ENCODE measurements at regions not wholly inside any gene's neighbourhood (a gene's known extent, or its start where the extent isn't known, plus 50 kb on each side); places are given as distances from the start of the nearest gene placed in this dataset.
"Not testable (repeated sequence)": the region's sequence is repeated elsewhere in the genome, so short reads cannot be mapped to it uniquely, and the experiment has no call there.

DNA sequence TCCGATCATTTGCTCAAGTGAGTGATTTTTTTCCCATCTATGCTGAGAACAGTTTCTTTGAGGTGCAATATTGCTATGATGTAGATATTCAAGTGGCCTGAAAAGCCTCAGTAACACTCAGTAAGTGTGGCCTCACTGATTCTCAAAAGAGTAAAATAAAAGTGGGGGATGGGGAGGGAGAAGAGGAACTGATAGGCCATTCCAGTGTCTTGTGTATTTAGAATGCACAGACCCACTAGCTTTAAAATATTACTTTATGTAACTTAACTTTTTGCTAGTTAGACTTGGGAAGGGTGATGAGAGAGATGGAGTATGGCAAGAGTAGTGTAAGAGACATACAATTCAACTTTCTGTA is 79.5 kb upstream of the ZNF608 start:
- WGBS: 100% methylated on average over 1 of the region's 1 CpG
- TF ChIP-seq EP300 (IDR thresholded peaks at IDR 0.05) (no peak), POLR2A (IDR thresholded peaks at IDR 0.05) (no peak), POLR2AphosphoS5 (IDR thresholded peaks at IDR 0.05) (no peak)
- TF ChIP-seq, protein P1, sequence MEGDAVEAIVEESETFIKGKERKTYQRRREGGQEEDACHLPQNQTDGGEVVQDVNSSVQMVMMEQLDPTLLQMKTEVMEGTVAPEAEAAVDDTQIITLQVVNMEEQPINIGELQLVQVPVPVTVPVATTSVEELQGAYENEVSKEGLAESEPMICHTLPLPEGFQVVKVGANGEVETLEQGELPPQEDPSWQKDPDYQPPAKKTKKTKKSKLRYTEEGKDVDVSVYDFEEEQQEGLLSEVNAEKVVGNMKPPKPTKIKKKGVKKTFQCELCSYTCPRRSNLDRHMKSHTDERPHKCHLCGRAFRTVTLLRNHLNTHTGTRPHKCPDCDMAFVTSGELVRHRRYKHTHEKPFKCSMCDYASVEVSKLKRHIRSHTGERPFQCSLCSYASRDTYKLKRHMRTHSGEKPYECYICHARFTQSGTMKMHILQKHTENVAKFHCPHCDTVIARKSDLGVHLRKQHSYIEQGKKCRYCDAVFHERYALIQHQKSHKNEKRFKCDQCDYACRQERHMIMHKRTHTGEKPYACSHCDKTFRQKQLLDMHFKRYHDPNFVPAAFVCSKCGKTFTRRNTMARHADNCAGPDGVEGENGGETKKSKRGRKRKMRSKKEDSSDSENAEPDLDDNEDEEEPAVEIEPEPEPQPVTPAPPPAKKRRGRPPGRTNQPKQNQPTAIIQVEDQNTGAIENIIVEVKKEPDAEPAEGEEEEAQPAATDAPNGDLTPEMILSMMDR (IDR thresholded peaks at IDR 0.05): no peak
- Histone ChIP-seq H3K27ac (no peak overlapping the region), H3K4me1 (no peaks in the 10 kb centered on the region), H3K4me3 (no peak overlapping the region), H3K9me3 (no peaks in the 10 kb centered on the region), H3K36me3 (no peaks in the 10 kb centered on the region), H3K27me3 (no peaks in the 10 kb centered on the region)
- DNase-seq (ENCODE audit: low spot score in 2 of 2): no peak

DNA sequence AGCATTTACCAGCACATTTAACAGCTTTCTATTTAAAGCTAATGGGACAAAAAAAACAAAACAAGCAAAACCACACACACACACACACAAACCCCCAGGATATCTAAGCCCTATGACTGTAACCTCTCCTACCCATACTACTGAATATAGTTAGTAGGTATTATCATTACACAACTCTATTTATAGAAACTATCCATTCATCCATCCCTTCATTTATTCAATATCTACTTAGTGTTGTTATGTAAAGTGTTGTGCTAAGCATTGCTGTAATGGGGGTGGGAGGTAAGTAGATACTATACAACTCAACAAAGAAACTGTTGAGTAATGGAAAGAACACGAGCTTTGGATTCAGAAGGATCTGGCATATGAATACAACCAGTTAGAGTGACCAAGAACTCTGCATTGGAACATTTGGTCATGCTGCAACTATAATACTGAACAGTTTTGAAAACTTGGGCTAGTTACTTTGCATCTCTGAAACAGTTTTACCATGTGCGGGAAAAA is 82.3 kb upstream of the ZNF608 start:
- TF ChIP-seq, protein P1 (IDR thresholded peaks at IDR 0.05): no peak
- TF ChIP-seq EP300 (IDR thresholded peaks at IDR 0.05) (no peak), POLR2A (IDR thresholded peaks at IDR 0.05) (no peak), POLR2AphosphoS5 (IDR thresholded peaks at IDR 0.05) (no peak)
- H3K4me1 ChIP-seq: no peaks in the 10 kb centered on the region
- WGBS: 92% methylated on average over 2 of the region's 2 CpGs

DNA sequence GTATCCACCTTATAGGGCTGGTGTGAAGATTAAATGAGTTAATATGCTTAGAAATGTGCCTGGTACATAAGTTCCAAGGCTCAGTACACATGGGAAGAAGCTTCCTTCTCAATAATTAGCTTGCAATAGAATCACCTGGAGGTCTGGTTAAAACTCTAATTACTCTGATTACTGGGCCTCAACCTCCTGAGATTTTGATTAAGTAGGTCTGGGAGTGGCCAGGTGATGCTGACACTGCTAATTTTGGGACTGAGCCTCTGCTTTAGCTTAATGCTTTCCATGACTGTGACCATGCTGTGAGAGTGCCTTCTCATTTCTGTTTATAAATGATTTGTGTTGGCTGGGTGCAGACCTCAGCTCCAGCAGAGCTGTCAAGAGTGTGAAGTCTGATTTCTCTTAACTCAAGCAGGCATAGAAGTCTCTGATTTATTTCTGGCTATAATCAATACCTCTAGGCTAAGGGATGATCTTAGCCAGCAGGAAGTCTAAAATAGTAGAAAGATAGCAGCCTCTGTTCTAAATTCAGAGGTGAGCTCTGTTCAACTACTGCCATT is 85.3 kb upstream of the ZNF608 start:
- Histone ChIP-seq H3K27me3 (no peaks in the 10 kb centered on the region), H3K9me3 (no peaks in the 10 kb centered on the region), H3K36me3 (no peaks in the 10 kb centered on the region), H3K27ac (no peak overlapping the region), H3K4me3 (no peak overlapping the region), H3K4me1 (no peaks in the 10 kb centered on the region)
- TF ChIP-seq POLR2A (IDR thresholded peaks at IDR 0.05): no peak
- no peak for TF ChIP-seq EP300 (IDR thresholded peaks at IDR 0.05)
- TF ChIP-seq, protein P1 (IDR thresholded peaks at IDR 0.05): no peak
- no peak for TF ChIP-seq POLR2AphosphoS5 (IDR thresholded peaks at IDR 0.05)
- no peak for DNase-seq (ENCODE audit: low spot score in 2 of 2)

More for the DNA sequence above, 82.3 kb upstream of the ZNF608 start:
- Histone ChIP-seq H3K27me3 (no peaks in the 10 kb centered on the region), H3K36me3 (no peaks in the 10 kb centered on the region), H3K4me3 (no peak overlapping the region), H3K9me3 (no peaks in the 10 kb centered on the region), H3K27ac (no peak overlapping the region)
- DNase-seq (ENCODE audit: low spot score in 2 of 2): no peak

DNA sequence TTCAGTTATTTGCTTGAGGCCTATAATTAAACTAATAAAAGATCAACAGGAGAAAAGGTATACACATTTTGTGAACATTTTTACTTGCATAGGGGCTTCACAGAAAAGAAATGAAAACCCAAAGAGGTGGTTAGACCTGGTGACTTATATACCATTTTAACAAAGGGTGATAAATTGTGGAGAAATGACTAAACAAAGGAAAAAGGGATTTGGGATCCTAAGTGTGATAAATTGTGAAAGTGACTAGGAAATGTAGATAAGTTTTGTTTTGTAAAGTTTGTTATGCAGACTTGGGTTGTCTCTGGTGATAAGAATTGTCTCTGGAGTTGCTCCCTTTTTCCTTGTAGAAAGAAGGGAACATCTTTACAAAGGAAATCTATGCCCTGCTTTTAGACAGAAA is 86.1 kb upstream of the ZNF608 start:
- TF ChIP-seq POLR2A (IDR thresholded peaks at IDR 0.05) (no peak), EP300 (IDR thresholded peaks at IDR 0.05) (no peak), POLR2AphosphoS5 (IDR thresholded peaks at IDR 0.05) (no peak)
- TF ChIP-seq, protein P1 (IDR thresholded peaks at IDR 0.05): no peak
- H3K4me1 ChIP-seq: no peaks in the 10 kb centered on the region
- H3K4me3 ChIP-seq: no peak overlapping the region
- DNase-seq (ENCODE audit: low spot score in 2 of 2): no peak
- no peaks in the 10 kb centered on the region for H3K36me3 ChIP-seq
- H3K27ac ChIP-seq: no peak overlapping the region
- H3K9me3 ChIP-seq: no peaks in the 10 kb centered on the region
- H3K27me3 ChIP-seq: no peaks in the 10 kb centered on the region

DNA sequence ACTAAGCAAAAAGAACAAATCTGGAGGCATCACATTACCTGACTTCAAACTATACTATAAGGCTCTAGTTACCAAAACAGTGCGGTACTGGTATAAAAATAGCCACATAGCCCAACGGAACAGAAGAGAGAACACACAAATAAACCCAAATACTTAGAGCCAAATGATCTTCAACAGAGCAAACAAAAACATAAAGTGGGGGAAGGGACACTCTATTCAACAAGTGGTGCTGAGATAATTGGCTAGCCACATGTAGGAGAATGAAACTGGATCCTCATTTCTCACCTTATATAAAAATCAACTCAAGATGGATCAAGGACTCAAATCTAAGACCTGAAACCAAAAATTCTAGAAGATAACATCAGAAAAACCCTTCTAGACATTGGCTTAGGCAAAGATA is 89.9 kb upstream of the ZNF608 start:
- not testable (repeated sequence) for DNase-seq (ENCODE audit: low spot score in 2 of 2); H3K27me3 ChIP-seq; H3K9me3 ChIP-seq; H3K4me3 ChIP-seq; H3K27ac ChIP-seq; H3K36me3 ChIP-seq; H3K4me1 ChIP-seq
- 95% methylated on average over 2 of the region's 2 CpGs for WGBS

DNA sequence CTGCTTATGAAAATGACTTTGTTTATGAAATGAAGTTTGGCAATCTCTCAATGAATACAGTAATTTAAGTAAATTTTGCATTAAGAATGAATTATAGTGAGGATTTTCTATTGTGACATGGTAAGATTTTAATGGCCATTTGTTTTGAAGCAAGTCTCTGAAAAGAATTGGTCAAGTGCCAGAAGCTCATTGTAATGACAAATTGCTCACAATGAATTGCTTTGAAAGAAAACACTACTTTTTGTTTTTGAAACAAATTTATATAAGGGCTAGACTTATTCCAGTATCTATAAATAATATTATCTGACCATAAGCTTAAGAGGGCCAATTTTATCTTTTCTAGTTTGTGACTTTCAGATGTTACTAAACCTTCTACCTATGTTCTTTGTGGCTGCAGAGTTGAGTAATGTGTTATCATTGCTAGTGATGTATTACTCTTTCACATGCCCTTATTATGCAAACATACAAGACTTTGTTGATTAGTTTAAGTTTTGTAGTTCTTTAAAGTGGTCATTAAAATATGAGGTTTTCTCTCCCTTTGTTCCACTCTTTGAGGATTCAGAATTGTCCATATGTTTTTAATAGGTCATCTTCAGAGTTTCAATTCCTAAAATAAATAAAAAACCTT is 93.0 kb upstream of the ZNF608 start:
- Histone ChIP-seq H3K27me3 (no peaks in the 10 kb centered on the region), H3K4me3 (no peak overlapping the region), H3K4me1 (peaks cover 8% of the 10 kb centered on the region), H3K27ac (no peak overlapping the region), H3K9me3 (no peaks in the 10 kb centered on the region), H3K36me3 (no peaks in the 10 kb centered on the region)
- TF ChIP-seq EP300 (IDR thresholded peaks at IDR 0.05) (no peak), POLR2A (IDR thresholded peaks at IDR 0.05) (no peak), POLR2AphosphoS5 (IDR thresholded peaks at IDR 0.05) (no peak)
- TF ChIP-seq, protein P1 (IDR thresholded peaks at IDR 0.05): no peak
- no peak for DNase-seq (ENCODE audit: low spot score in 2 of 2)

Data from suprapubic skin (tissue), 4 donors.